GM12878 (cell line): ENCODE measurements at regions not wholly inside any gene's neighbourhood (a gene's known extent, or its start where the extent isn't known, plus 50 kb on each side); places are given as distances from the start of the nearest gene placed in this dataset.

Experiments used
- ATAC-seq: fragments of 200-7000 bp; cut with Tn5 transposase; 3 replicates; pipeline ENCODE4 v1.9.1; 2020; ENCODE audit warnings: mild to moderate bottlenecking, moderate library complexity
- BruUV-seq: library from RNA; stranded (reverse); fragments of 400-500 nt; replicated peaks from 2 replicates; lab custom pipeline; 2021; lab: Mats Ljungman, UMichigan
- CTCF ChIA-PET: fragments of 300-600 bp; sonication (Branson Sonifier 250); formaldehyde crosslinking; extraction: SDS; loops from one replicate; lab custom pipeline; 2021; ENCODE audit warnings: inconsistent platforms; lab: Yijun Ruan, JAX
- POLR2A ChIA-PET: fragments of 350-600 bp; formaldehyde crosslinking; extraction: SDS; loops from one replicate; lab custom pipeline; 2021; ENCODE audit warnings: inconsistent platforms; lab: Charles Lee
- RAD21 ChIA-PET: fragments of 300-600 bp; sonication (Branson Sonifier 250); formaldehyde crosslinking; loops from one replicate; lab custom pipeline; 2023; ENCODE audit warnings: antibody characterized with exemption; ENCODE audit not compliant: unreplicated experiment; lab: Charles Lee
- SMC1A ChIA-PET: fragments of 300-600 bp; sonication (Branson Sonifier 250); formaldehyde crosslinking; loops from one replicate; lab custom pipeline; 2023; ENCODE audit not compliant: unreplicated experiment, uncharacterized antibody; lab: Charles Lee
- DNase-seq: peaks from one replicate; pipeline ENCODE4 v3.0.0-alpha.2; 2011; ENCODE audit warnings: low read depth, low spot score
- FAIRE-seq: peaks from 3 replicates; lab custom pipeline; 2011; peaks lifted over from hg19 to GRCh38; lab: Jason Lieb, UNC
- H2AFZ ChIP-seq: 2 replicates; pipeline ENCODE4 v1.6.0; 2011; ENCODE audit warnings: low read depth, low read length, control low read depth; ENCODE audit not compliant: control insufficient read depth
- H3K27ac ChIP-seq: 2 replicates; pipeline ENCODE4 v1.5.1; 2011; ENCODE audit warnings: control low read depth; ENCODE audit not compliant: control insufficient read depth, insufficient read depth
- H3K27me3 ChIP-seq, 2 experiments: replicated peaks in 1 of 2; 2 replicates each; pipeline versions ENCODE4 v1.6.0 to v1.6.1; 2011; ENCODE audit warnings: low read length in 1 of 2; ENCODE audit not compliant: control insufficient read depth in 2 of 2, insufficient read depth in 2 of 2
- H3K36me3 ChIP-seq, 2 experiments: 2 replicates each; pipeline ENCODE4 v1.5.1; 2011; ENCODE audit warnings: low read length in 1 of 2; ENCODE audit not compliant: control insufficient read depth in 2 of 2, insufficient read depth in 2 of 2
- H3K4me1 ChIP-seq: 2 replicates; pipeline ENCODE4 v1.6.1; 2011; ENCODE audit warnings: mild to moderate bottlenecking, low read length, moderate library complexity, mixed read lengths; ENCODE audit not compliant: control insufficient read depth, insufficient read depth
- H3K4me2 ChIP-seq: 2 replicates; pipeline ENCODE4 v1.6.0; 2011; ENCODE audit warnings: control low read depth; ENCODE audit not compliant: control insufficient read depth, insufficient read depth
- H3K4me3 ChIP-seq: fragments of 200-600 bp; sonication (generic); 2 replicates; pipeline ENCODE4 v1.5.1; 2016
- H3K79me2 ChIP-seq: 2 replicates; pipeline ENCODE4 v1.6.0; 2011; ENCODE audit warnings: low read length; ENCODE audit not compliant: control insufficient read depth, insufficient read depth
- H3K9ac ChIP-seq: 2 replicates; pipeline ENCODE4 v1.8.0; 2011; ENCODE audit warnings: low read length, control low read depth, mixed read lengths; ENCODE audit not compliant: control insufficient read depth, insufficient read depth
- H3K9me3 ChIP-seq: replicated peaks from 3 replicates; pipeline ENCODE4 v1.5.1; 2011; ENCODE audit warnings: mild to moderate bottlenecking, low read length; ENCODE audit not compliant: control insufficient read depth, insufficient read depth
- H4K20me1 ChIP-seq: 2 replicates; pipeline ENCODE4 v1.6.0; 2011; ENCODE audit not compliant: control insufficient read depth, insufficient read depth
- BCLAF1 ChIP-seq: fragments of 450-650 bp; IDR thresholded peaks from 2 replicates; pipeline ENCODE4 v1.6.1; 2017; ENCODE audit warnings: antibody characterized with exemption, mild to moderate bottlenecking, moderate library complexity
- CHD4 ChIP-seq: fragments of 200-600 bp; sonication (generic); IDR thresholded peaks from 2 replicates; pipeline ENCODE4 v1.6.1; 2016; ENCODE audit warnings: mild to moderate bottlenecking
- GATAD2B ChIP-seq: fragments of 450-650 bp; conservative IDR thresholded peaks from 2 replicates; pipeline ENCODE4 v1.6.1; 2017; ENCODE audit warnings: low read depth, mild to moderate bottlenecking, moderate library complexity
- HCFC1 ChIP-seq: fragments of 150-350 bp; IDR thresholded peaks from 2 replicates; pipeline ENCODE4 v1.6.1; 2014; ENCODE audit warnings: low read length
- HDAC6 ChIP-seq: fragments of 200-600 bp; sonication (generic); IDR thresholded peaks from one replicate; pipeline ENCODE4 v1.8.0; 2017; ENCODE audit warnings: antibody characterized with exemption; ENCODE audit not compliant: unreplicated experiment
- KAT2A ChIP-seq: conservative IDR thresholded peaks from 2 replicates; pipeline ENCODE4 v1.6.1; 2011; ENCODE audit warnings: low read depth, low read length; ENCODE audit not compliant: control insufficient read depth
- MEF2A ChIP-seq: IDR thresholded peaks from 2 replicates; pipeline ENCODE4 v1.6.1; 2011; ENCODE audit warnings: low read depth, mild to moderate bottlenecking, low read length, moderate library complexity; ENCODE audit not compliant: insufficient read depth
- MTA2 ChIP-seq: fragments of 450-650 bp; IDR thresholded peaks from 2 replicates; pipeline ENCODE4 v1.6.1; 2016; ENCODE audit warnings: low read depth, mild to moderate bottlenecking, moderate library complexity
- PAX8 ChIP-seq: fragments of 450-650 bp; IDR thresholded peaks from 2 replicates; pipeline ENCODE4 v1.6.1; 2017; ENCODE audit warnings: mild to moderate bottlenecking, moderate library complexity
- PML ChIP-seq: IDR thresholded peaks from 2 replicates; pipeline ENCODE4 v1.6.1; 2012; ENCODE audit warnings: low read length, inconsistent platforms
- SMARCA5 ChIP-seq: fragments of 450-650 bp; IDR thresholded peaks from 2 replicates; pipeline ENCODE4 v1.6.1; 2017; ENCODE audit warnings: mild to moderate bottlenecking
- SUPT20H ChIP-seq: IDR thresholded peaks from 2 replicates; pipeline ENCODE4 v1.6.1; 2011; ENCODE audit warnings: low read depth, mild to moderate bottlenecking, low read length, moderate library complexity, borderline replicate concordance; ENCODE audit not compliant: control insufficient read depth
- TBL1XR1 ChIP-seq: IDR thresholded peaks from 2 replicates; pipeline ENCODE4 v1.6.1; 2012; ENCODE audit warnings: low read depth, low read length, improper control_type of control experiment
- YBX1 ChIP-seq: fragments of 450-650 bp; IDR thresholded peaks from 2 replicates; pipeline ENCODE4 v1.6.1; 2016; ENCODE audit warnings: antibody characterized with exemption
- ZNF207 ChIP-seq: fragments of 450-650 bp; IDR thresholded peaks from 2 replicates; pipeline ENCODE4 v1.6.1; 2014; ENCODE audit warnings: antibody characterized with exemption, mild to moderate bottlenecking, borderline replicate concordance
- ZNF274 ChIP-seq: IDR thresholded peaks from one replicate; pipeline ENCODE4 v1.8.0; 2011; ENCODE audit not compliant: insufficient read length, insufficient read depth
- WGBS: methylation state at CpG from one replicate; pipeline ENCODE4 v1.1.6; 2016; ENCODE audit warnings: low lambda C conversion rate; ENCODE audit not compliant: insufficient replicate concordance, insufficient coverage; ENCODE audit errors: missing lambda C conversion rate; 5-methylcytosine and 5-hydroxymethylcytosine counted together
- in situ Hi-C: fragments of 300-500 bp; cut with MboI; formaldehyde crosslinking; loops from 9 replicates; pipeline ENCODE4 v1.14.3; 2018; ENCODE audit warnings: mixed read lengths
- intact Hi-C: fragments of 100-400 bp; cut with micrococcal nuclease; formaldehyde crosslinking; loops from one replicate; pipeline ENCODE4 v1.14.2; 2022; ENCODE audit not compliant: unreplicated experiment
- TF ChIP-seq, protein P1 (sequence below): fragments of 450-650 bp; IDR thresholded peaks from 2 replicates; pipeline ENCODE4 v1.6.1; 2018; ENCODE audit warnings: mild to moderate bottlenecking, low read depth, moderate library complexity; ENCODE audit not compliant: partially characterized antibody

GRCh38 chr11:45569776-45570175 lies 95.6 kb downstream of the CHST1 start:
- DNase-seq (no peak), FAIRE-seq (no peak), ATAC-seq (no peak)
- no TSS peak for BruUV-seq
- WGBS, result 20% methylated on average over 8 of the region's 8 CpGs
- RAD21 ChIA-PET, result no interaction called here
- no peaks in the 10 kb centered on the region for H3K79me2 ChIP-seq
- intact Hi-C loops, result no loop called here
- CTCF ChIA-PET, result no interaction called here
- H3K4me1 ChIP-seq, result no peaks in the 10 kb centered on the region
- no peaks in the 10 kb centered on the region for H4K20me1 ChIP-seq
- TF ChIP-seq MTA2 (no peak), HDAC6 (no peak), HCFC1 (no peak), SMARCA5 (no peak), PAX8 (no peak), BCLAF1 (no peak), SUPT20H (no peak), ZNF274 (no peak), TBL1XR1 (no peak), YBX1 (no peak), PML (no peak), ZNF207 (no peak), KAT2A (no peak), CHD4 (no peak), MEF2A (no peak), GATAD2B (no peak)
- TF ChIP-seq, protein P1, sequence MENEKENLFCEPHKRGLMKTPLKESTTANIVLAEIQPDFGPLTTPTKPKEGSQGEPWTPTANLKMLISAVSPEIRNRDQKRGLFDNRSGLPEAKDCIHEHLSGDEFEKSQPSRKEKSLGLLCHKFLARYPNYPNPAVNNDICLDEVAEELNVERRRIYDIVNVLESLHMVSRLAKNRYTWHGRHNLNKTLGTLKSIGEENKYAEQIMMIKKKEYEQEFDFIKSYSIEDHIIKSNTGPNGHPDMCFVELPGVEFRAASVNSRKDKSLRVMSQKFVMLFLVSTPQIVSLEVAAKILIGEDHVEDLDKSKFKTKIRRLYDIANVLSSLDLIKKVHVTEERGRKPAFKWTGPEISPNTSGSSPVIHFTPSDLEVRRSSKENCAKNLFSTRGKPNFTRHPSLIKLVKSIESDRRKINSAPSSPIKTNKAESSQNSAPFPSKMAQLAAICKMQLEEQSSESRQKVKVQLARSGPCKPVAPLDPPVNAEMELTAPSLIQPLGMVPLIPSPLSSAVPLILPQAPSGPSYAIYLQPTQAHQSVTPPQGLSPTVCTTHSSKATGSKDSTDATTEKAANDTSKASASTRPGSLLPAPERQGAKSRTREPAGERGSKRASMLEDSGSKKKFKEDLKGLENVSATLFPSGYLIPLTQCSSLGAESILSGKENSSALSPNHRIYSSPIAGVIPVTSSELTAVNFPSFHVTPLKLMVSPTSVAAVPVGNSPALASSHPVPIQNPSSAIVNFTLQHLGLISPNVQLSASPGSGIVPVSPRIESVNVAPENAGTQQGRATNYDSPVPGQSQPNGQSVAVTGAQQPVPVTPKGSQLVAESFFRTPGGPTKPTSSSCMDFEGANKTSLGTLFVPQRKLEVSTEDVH, result no peak
- SMC1A ChIA-PET, result no interaction called here
- H3K9ac ChIP-seq, result no peak overlapping the region
- H3K27ac ChIP-seq, result no peak overlapping the region
- in situ Hi-C loops, result no loop called here
- peaks cover 0 to 3% of the 10 kb centered on the region in 2 experiments; a peak in 2 of 4 replicates for H3K27me3 ChIP-seq
- POLR2A ChIA-PET, result no interaction called here
- no peak overlapping the region for H2AFZ ChIP-seq
- no peak overlapping the region for H3K4me2 ChIP-seq
- H3K36me3 ChIP-seq, result no peaks in the 10 kb centered on the region
- no peaks in the 10 kb centered on the region for H3K9me3 ChIP-seq
- H3K4me3 ChIP-seq, result no peak overlapping the region
